ENCODE measurements at regions not wholly inside any gene's neighbourhood (a gene's known extent, or its start where the extent isn't known, plus 50 kb on each side); places are given as distances from the start of the nearest gene placed in this dataset.

DNA sequence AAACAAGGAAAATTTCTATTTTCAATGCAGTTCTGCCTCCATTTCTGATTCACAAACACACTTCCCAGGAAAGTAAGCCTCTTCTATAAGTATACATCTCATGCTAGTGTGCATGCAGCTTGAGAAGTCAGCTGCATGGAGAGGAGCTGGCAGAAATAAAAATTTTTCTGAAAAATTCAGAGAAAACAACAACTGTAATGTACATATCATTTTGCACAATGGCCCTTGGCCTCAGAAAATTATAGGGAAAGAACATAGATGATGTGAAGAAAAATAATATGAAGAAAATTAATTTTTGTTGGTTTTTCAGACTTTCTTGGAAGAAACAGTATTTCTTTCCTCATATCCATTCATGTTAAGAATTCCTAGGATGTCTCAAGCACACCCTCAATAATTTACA lies 277.8 kb upstream of the ADRA1B start:
- intact Hi-C loops (cut with micrococcal nuclease; ENCODE audit: unreplicated experiment) = no loop called here
- TF ChIP-seq ATF7 (IDR thresholded peaks at IDR 0.05; ENCODE audit: low read depth) = no peak
- no peak for TF ChIP-seq CHD2 (IDR thresholded peaks at IDR 0.05; ENCODE audit: borderline replicate concordance, low read depth, low read length)
- TF ChIP-seq HDAC6 (IDR thresholded peaks at IDR 0.05; ENCODE audit: unreplicated experiment) = no peak
- TF ChIP-seq BCL11A (IDR thresholded peaks at IDR 0.05; ENCODE audit: low read depth, low read length) = no peak
- no peak for TF ChIP-seq ZNF687 (IDR thresholded peaks at IDR 0.05)
- no peak for TF ChIP-seq NFIC (IDR thresholded peaks at IDR 0.05; ENCODE audit: low read depth, low read length)
- no peak for TF ChIP-seq MLLT1 (IDR thresholded peaks at IDR 0.05)
- no peak for TF ChIP-seq SUZ12 (IDR thresholded peaks at IDR 0.05; ENCODE audit: unreplicated experiment)
- TF ChIP-seq SUPT20H (IDR thresholded peaks at IDR 0.05; ENCODE audit: borderline replicate concordance, control insufficient read depth, low read depth, low read length) = no peak
- TF ChIP-seq IKZF2 (IDR thresholded peaks at IDR 0.05) = no peak
- TF ChIP-seq, protein P1, sequence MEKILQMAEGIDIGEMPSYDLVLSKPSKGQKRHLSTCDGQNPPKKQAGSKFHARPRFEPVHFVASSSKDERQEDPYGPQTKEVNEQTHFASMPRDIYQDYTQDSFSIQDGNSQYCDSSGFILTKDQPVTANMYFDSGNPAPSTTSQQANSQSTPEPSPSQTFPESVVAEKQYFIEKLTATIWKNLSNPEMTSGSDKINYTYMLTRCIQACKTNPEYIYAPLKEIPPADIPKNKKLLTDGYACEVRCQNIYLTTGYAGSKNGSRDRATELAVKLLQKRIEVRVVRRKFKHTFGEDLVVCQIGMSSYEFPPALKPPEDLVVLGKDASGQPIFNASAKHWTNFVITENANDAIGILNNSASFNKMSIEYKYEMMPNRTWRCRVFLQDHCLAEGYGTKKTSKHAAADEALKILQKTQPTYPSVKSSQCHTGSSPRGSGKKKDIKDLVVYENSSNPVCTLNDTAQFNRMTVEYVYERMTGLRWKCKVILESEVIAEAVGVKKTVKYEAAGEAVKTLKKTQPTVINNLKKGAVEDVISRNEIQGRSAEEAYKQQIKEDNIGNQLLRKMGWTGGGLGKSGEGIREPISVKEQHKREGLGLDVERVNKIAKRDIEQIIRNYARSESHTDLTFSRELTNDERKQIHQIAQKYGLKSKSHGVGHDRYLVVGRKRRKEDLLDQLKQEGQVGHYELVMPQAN (conservative IDR thresholded peaks at IDR 0.05) = no peak
- no peak for TF ChIP-seq RBBP5 (conservative IDR thresholded peaks at IDR 0.05)
- TF ChIP-seq E2F8 (IDR thresholded peaks at IDR 0.05; ENCODE audit: low read depth, partially characterized antibody) = no peak
- no peak for TF ChIP-seq CBX3 (IDR thresholded peaks at IDR 0.05; ENCODE audit: borderline replicate concordance, low read depth)
- TF ChIP-seq IKZF1 (conservative IDR thresholded peaks at IDR 0.05) = no peak

More for the DNA sequence above, 277.8 kb upstream of the ADRA1B start:
- ChIA-PET RAD21 (ENCODE audit: unreplicated experiment) (no interaction called here), SMC1A (ENCODE audit: uncharacterized antibody, unreplicated experiment) (interaction anchor here (0.8 to 1.0 kb wide), 2 partner anchors 21 to 197 kb away, joined by 3 read pairs; no protein-coding TSS in a partner anchor), CTCF (no interaction called here), POLR2A (no interaction called here)
- FAIRE-seq (no peak), DNase-seq (ENCODE audit: low read depth, low spot score) (no peak), ATAC-seq (no peak)
- H4K20me1 ChIP-seq (ENCODE audit: control insufficient read depth, insufficient read depth) = no peaks in the 10 kb centered on the region
- H3K9me3 ChIP-seq (replicated peaks; ENCODE audit: control insufficient read depth, insufficient read depth, low read length) = no peaks in the 10 kb centered on the region; the same call in 2 of the 3 replicates
- H3K27ac ChIP-seq (ENCODE audit: control insufficient read depth, insufficient read depth) = no peak overlapping the region
- H3K36me3 ChIP-seq (ENCODE audit: control insufficient read depth in 2 of 2, insufficient read depth in 2 of 2, low read length in 1 of 2) = no peaks in the 10 kb centered on the region
- in situ Hi-C loops (cut with MboI) = no loop called here
- no peaks in the 10 kb centered on the region; a peak in 1 of 4 replicates for H3K27me3 ChIP-seq (replicated peaks in 1 of 2; ENCODE audit: control insufficient read depth in 2 of 2, insufficient read depth in 2 of 2, low read length in 1 of 2)
- no peak overlapping the region for H3K4me2 ChIP-seq (ENCODE audit: control insufficient read depth, insufficient read depth)
- H3K79me2 ChIP-seq (ENCODE audit: control insufficient read depth, insufficient read depth, low read length) = no peaks in the 10 kb centered on the region
- no peak overlapping the region for H3K9ac ChIP-seq (ENCODE audit: control insufficient read depth, insufficient read depth, low read length)
- H3K4me3 ChIP-seq = no peak overlapping the region
- no TSS peak for BruUV-seq (replicated peaks)
- H3K4me1 ChIP-seq (ENCODE audit: control insufficient read depth, insufficient read depth, low read length) = no peaks in the 10 kb centered on the region
- H2AFZ ChIP-seq (ENCODE audit: control insufficient read depth, low read depth, low read length) = no peak overlapping the region

Data from GM12878 (cell line).